Transverse colon (tissue), 4 donors: ENCODE measurements at regions not wholly inside any gene's neighbourhood (a gene's known extent, or its start where the extent isn't known, plus 50 kb on each side); places are given as distances from the start of the nearest gene placed in this dataset.

Experiments used
- DNase-seq: peaks from one replicate; pipeline ENCODE4 v3.0.0-alpha.2; 2019
- H3K27ac ChIP-seq, 4 donors: fragments of 200-600 bp; sonication (generic); 2 replicates each; pipeline ENCODE4 v1.5.1; 2016 to 2018; ENCODE audit warnings: inconsistent platforms in 4 of 4
- H3K27me3 ChIP-seq: fragments of 200-600 bp; sonication (generic); 2 replicates; pipeline ENCODE4 v1.5.1; 2017; ENCODE audit warnings: inconsistent platforms
- H3K36me3 ChIP-seq, 4 donors: fragments of 200-600 bp; sonication (generic); 2 replicates each; pipeline ENCODE4 v1.5.1; 2017 to 2019; ENCODE audit warnings: inconsistent platforms in 4 of 4
- H3K4me1 ChIP-seq, 4 donors: fragments of 200-600 bp; sonication (generic); 2 replicates each; pipeline ENCODE4 v1.5.1; 2017 to 2020; ENCODE audit warnings: inconsistent platforms in 4 of 4
- H3K4me3 ChIP-seq, 4 donors: fragments of 200-600 bp; sonication (generic); 1 replicate in 1 of 4; 2 replicates in 3 of 4; pipeline versions ENCODE4 v1.5.1 to v1.6.1; 2017 to 2019; ENCODE audit warnings: inconsistent platforms in 4 of 4
- H3K9me3 ChIP-seq, 2 donors: fragments of 200-600 bp; sonication (generic); 2 replicates each; pipeline ENCODE4 v1.5.1; 2017 to 2019; ENCODE audit warnings: inconsistent platforms in 2 of 2
- CTCF ChIP-seq, 5 experiments: fragments of 200-600 bp in 3 of 5; fragments of 450-650 bp in 2 of 5; sonication (generic) in 3 of 5; IDR thresholded peaks; 1 replicate in 2 of 5; 2 replicates in 3 of 5; pipeline ENCODE4 v1.5.1; 2016 to 2017; ENCODE audit warnings: antibody characterized with exemption in 5 of 5, inconsistent platforms in 3 of 5, mild to moderate bottlenecking in 2 of 5, moderate library complexity in 1 of 5
- EP300 ChIP-seq: sonication (generic); formaldehyde crosslinking; IDR thresholded peaks from one replicate; pipeline ENCODE4 v1.6.1; 2017; ENCODE audit warnings: antibody characterized with exemption, low read depth
- POLR2A ChIP-seq: fragments of 450-650 bp; IDR thresholded peaks from one replicate; pipeline ENCODE4 v1.6.1; 2016; ENCODE audit warnings: antibody characterized with exemption, mild to moderate bottlenecking, moderate library complexity
- POLR2AphosphoS5 ChIP-seq, 3 donors: sonication (generic); formaldehyde crosslinking; IDR thresholded peaks; one replicate each; pipeline ENCODE4 v1.6.1; 2016; ENCODE audit warnings: antibody characterized with exemption in 3 of 3
- WGBS, 2 donors: methylation state at CpG; one replicate each; pipeline ENCODE4 v1.1.5; 2018; ENCODE audit warnings: low coverage in 1 of 2; 5-methylcytosine and 5-hydroxymethylcytosine counted together
- in situ Hi-C, 4 donors: fragments of 200-750 bp; cut with MboI; loops; one replicate each; pipeline versions ENCODE4 v1.15.0 to v1.15.1; 2017; ENCODE audit warnings: low sequenced_read_pairs in 3 of 4, low pct_ligation_motif_present in 1 of 4, low pct_unique_long_range_greater_than_20kb in 1 of 4
- intact Hi-C: fragments of 100-400 bp; cut with DNase I; formaldehyde crosslinking; loops from one replicate; pipeline ENCODE4 v1.15.1; 2023; ENCODE audit warnings: low total_unique reads

GRCh38 chr3:31086148-31086547 is 191.7 kb upstream of the GADL1 start:
- in situ Hi-C loops = no loop called here
- H3K4me1 ChIP-seq = no peaks in the 10 kb centered on the region
- no peaks in the 10 kb centered on the region for H3K27me3 ChIP-seq
- H3K27ac ChIP-seq = no peak overlapping the region
- no peak for DNase-seq
- no peak for TF ChIP-seq POLR2A
- no peak for TF ChIP-seq CTCF (IDR thresholded peaks at IDR 0.05)
- no peak for TF ChIP-seq EP300
- TF ChIP-seq POLR2AphosphoS5 (IDR thresholded peaks at IDR 0.05) = no peak
- H3K36me3 ChIP-seq = no peaks in the 10 kb centered on the region
- H3K4me3 ChIP-seq = no peak overlapping the region
- H3K9me3 ChIP-seq = no peaks in the 10 kb centered on the region
- intact Hi-C loops = no loop called here

- no peaks in the 10 kb centered on the region for H3K4me1 ChIP-seq
- H3K4me3 ChIP-seq = no peak overlapping the region
- H3K27me3 ChIP-seq = no peaks in the 10 kb centered on the region
- no peaks in the 10 kb centered on the region for H3K36me3 ChIP-seq
- no peak for DNase-seq
- in situ Hi-C loops (no loop called here), intact Hi-C loops (no loop called here)
- H3K9me3 ChIP-seq = no peaks in the 10 kb centered on the region
- TF ChIP-seq POLR2AphosphoS5 (IDR thresholded peaks at IDR 0.05) = no peak
- TF ChIP-seq POLR2A = no peak
- TF ChIP-seq CTCF (IDR thresholded peaks at IDR 0.05) = no peak
- no peak for TF ChIP-seq EP300
- H3K27ac ChIP-seq = no peak overlapping the region
Measured at GRCh38 chr3:31086698-31087097, 192.2 kb upstream of the GADL1 start.

GRCh38 chr3:31091748-31092147 is 197.3 kb upstream of the GADL1 start:
- no peak for DNase-seq
- Histone ChIP-seq H3K27me3 (no peaks in the 10 kb centered on the region), H3K27ac (no peak overlapping the region), H3K4me1 (no peaks in the 10 kb centered on the region), H3K36me3 (no peaks in the 10 kb centered on the region), H3K9me3 (no peaks in the 10 kb centered on the region), H3K4me3 (no peak overlapping the region)
- no peak for TF ChIP-seq POLR2A
- TF ChIP-seq EP300 = no peak
- no peak for TF ChIP-seq CTCF (IDR thresholded peaks at IDR 0.05)
- TF ChIP-seq POLR2AphosphoS5 (IDR thresholded peaks at IDR 0.05) = no peak
- intact Hi-C loops (no loop called here), in situ Hi-C loops (no loop called here)
- WGBS, 2 donors = 46% methylated on average over 2 of the region's 2 CpGs; no CpG with 5 or more reads in 1 of the 2 donors

- in situ Hi-C loops = no loop called here
- no peaks in the 10 kb centered on the region for H3K4me1 ChIP-seq
- 71% methylated on average over 6 of the region's 6 CpGs; no CpG with 5 or more reads in 1 of the 2 donors for WGBS, 2 donors
Measured at GRCh38 chr3:31092748-31093589, 198.5 kb upstream of the GADL1 start.

More at GRCh38 chr3:31092748-31093589, 198.5 kb upstream of the GADL1 start:
- no peaks in the 10 kb centered on the region for H3K27me3 ChIP-seq
- no peak overlapping the region for H3K27ac ChIP-seq
- no peak for TF ChIP-seq CTCF (IDR thresholded peaks at IDR 0.05)
- no peak for TF ChIP-seq POLR2AphosphoS5 (IDR thresholded peaks at IDR 0.05)
- TF ChIP-seq EP300 = no peak
- TF ChIP-seq POLR2A = no peak
- no peak for DNase-seq
- intact Hi-C loops = no loop called here
- no peak overlapping the region for H3K4me3 ChIP-seq
- H3K36me3 ChIP-seq = no peaks in the 10 kb centered on the region
- no peaks in the 10 kb centered on the region for H3K9me3 ChIP-seq
